HG03571 (cell line): ENCODE measurements at regions not wholly inside any gene's neighbourhood (a gene's known extent, or its start where the extent isn't known, plus 50 kb on each side); places are given as distances from the start of the nearest gene placed in this dataset.
"Not testable (repeated sequence)": the region's sequence is repeated elsewhere in the genome, so short reads cannot be mapped to it uniquely, and the experiment has no call there.

Experiments
- ATAC-seq: cut with Tn5 transposase; IDR thresholded peaks from one replicate; pipeline ENCODE4 v1.9.1; 2021; ENCODE audit not compliant: unreplicated experiment

- ATAC-seq: no peak
Observed at GRCh38 chr1:178020968-178021640, 51.2 kb upstream of the SEC16B start.

GRCh38 chr1:178021950-178022349 lies 52.1 kb upstream of the SEC16B start:
- ATAC-seq: no peak

GRCh38 chr1:178023181-178023618 lies 53.3 kb upstream of the SEC16B start:
- ATAC-seq: no peak

- no peak for ATAC-seq
Observed at GRCh38 chr1:178024504-178024903, 54.6 kb upstream of the SEC16B start.

- no peak for ATAC-seq
Observed at GRCh38 chr1:178025613-178026356, 55.9 kb upstream of the SEC16B start.

- no peak for ATAC-seq
Observed at GRCh38 chr1:178028841-178029481, 59.1 kb upstream of the SEC16B start.

- no peak for ATAC-seq
Observed at GRCh38 chr1:178030467-178030866, 60.6 kb upstream of the SEC16B start.

GRCh38 chr1:178031856-178032320 lies 62.0 kb upstream of the RASAL2 start:
- peak; percentile 68 for ATAC-seq

- ATAC-seq: no peak
Observed at GRCh38 chr1:178033019-178033418, 60.9 kb upstream of the RASAL2 start.

- no peak for ATAC-seq
Observed at GRCh38 chr1:178034676-178035075, 59.2 kb upstream of the RASAL2 start.

- no peak for ATAC-seq
Observed at GRCh38 chr1:178036090-178036489, 57.8 kb upstream of the RASAL2 start.

GRCh38 chr1:178037510-178038253 lies 56.2 kb upstream of the RASAL2 start:
- no peak for ATAC-seq

GRCh38 chr1:178038372-178038771 lies 55.5 kb upstream of the RASAL2 start:
- ATAC-seq: no peak

- ATAC-seq: no peak
Observed at GRCh38 chr1:178039891-178040290, 54.0 kb upstream of the RASAL2 start.

- ATAC-seq: not testable (repeated sequence)
Observed at GRCh38 chr1:178043940-178044339, 50.0 kb upstream of the RASAL2 start.
